Ovary (tissue), 3 donors: ENCODE measurements at regions not wholly inside any gene's neighbourhood (a gene's known extent, or its start where the extent isn't known, plus 50 kb on each side); places are given as distances from the start of the nearest gene placed in this dataset.

Source experiments
- EP300 ChIP-seq: sonication (generic); formaldehyde crosslinking; IDR thresholded peaks from one replicate; pipeline ENCODE4 v1.6.1; 2017; ENCODE audit warnings: antibody characterized with exemption
- TF ChIP-seq, protein P1 (sequence below), 3 donors: fragments of 450-650 bp in 2 of 3; fragments of 200-600 bp in 1 of 3; IDR thresholded peaks; one replicate each; pipeline versions ENCODE4 v1.5.1 to v1.8.0; 2016 to 2022; ENCODE audit warnings: antibody characterized with exemption in 3 of 3, mild to moderate bottlenecking in 1 of 3
- donor health status: DM: no; HTN: no; CAD: no.

DNA sequence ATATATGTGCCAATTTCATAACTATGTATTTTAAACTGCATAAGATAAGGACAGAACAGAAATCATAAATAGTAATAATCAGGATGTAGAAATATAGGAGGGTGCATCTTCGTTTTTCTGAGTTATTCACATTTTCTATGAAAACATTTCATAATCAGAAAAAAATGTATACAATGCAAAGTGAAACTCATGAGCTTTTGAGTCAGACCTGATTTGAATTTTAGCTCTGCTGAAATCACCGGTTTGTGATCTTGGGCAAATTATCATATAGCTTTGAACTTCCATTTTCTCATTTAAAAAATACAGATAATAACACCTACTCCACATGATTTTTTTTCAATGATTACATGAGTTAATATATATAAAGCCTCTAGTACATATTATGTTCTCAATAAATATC is 106.9 kb downstream of the KDR start:
- TF ChIP-seq EP300, result no peak
- TF ChIP-seq, protein P1, sequence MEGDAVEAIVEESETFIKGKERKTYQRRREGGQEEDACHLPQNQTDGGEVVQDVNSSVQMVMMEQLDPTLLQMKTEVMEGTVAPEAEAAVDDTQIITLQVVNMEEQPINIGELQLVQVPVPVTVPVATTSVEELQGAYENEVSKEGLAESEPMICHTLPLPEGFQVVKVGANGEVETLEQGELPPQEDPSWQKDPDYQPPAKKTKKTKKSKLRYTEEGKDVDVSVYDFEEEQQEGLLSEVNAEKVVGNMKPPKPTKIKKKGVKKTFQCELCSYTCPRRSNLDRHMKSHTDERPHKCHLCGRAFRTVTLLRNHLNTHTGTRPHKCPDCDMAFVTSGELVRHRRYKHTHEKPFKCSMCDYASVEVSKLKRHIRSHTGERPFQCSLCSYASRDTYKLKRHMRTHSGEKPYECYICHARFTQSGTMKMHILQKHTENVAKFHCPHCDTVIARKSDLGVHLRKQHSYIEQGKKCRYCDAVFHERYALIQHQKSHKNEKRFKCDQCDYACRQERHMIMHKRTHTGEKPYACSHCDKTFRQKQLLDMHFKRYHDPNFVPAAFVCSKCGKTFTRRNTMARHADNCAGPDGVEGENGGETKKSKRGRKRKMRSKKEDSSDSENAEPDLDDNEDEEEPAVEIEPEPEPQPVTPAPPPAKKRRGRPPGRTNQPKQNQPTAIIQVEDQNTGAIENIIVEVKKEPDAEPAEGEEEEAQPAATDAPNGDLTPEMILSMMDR (IDR thresholded peaks at IDR 0.05), result no peak
